ENCODE measurements at regions not wholly inside any gene's neighbourhood (a gene's known extent, or its start where the extent isn't known, plus 50 kb on each side); places are given as distances from the start of the nearest gene placed in this dataset.

GRCh38 chr3:164524201-164524600 is 554.1 kb downstream of the SI start:
- TF ChIP-seq CTCF (IDR thresholded peaks at IDR 0.05): no peak
- TF ChIP-seq POLR2A (IDR thresholded peaks at IDR 0.05): no peak
